Skeletal muscle cell (primary cell): ENCODE measurements at regions not wholly inside any gene's neighbourhood (a gene's known extent, or its start where the extent isn't known, plus 50 kb on each side); places are given as distances from the start of the nearest gene placed in this dataset.

Experiments used
- DNase-seq: peaks from one replicate; pipeline ENCODE4 v3.0.0-alpha.2; 2010; ENCODE audit warnings: low read depth
- H3K4me3 ChIP-seq: 2 replicates; pipeline ENCODE4 v1.5.1; 2011; ENCODE audit warnings: low read depth, mild to moderate bottlenecking, control low read depth, low read length, moderate library complexity

- H3K4me3 ChIP-seq: no peak overlapping the region
- no peak for DNase-seq
Observed at GRCh38 chr7:41051062-41051461, 651.8 kb downstream of the INHBA start.

GRCh38 chr7:41048771-41049170 is 654.1 kb downstream of the INHBA start:
- DNase-seq: no peak
- H3K4me3 ChIP-seq: no peak overlapping the region

GRCh38 chr7:41047789-41048191 is 655.1 kb downstream of the INHBA start:
- no peak overlapping the region for H3K4me3 ChIP-seq
- DNase-seq: peak; percentile 54

- no peak for DNase-seq
- no peak overlapping the region for H3K4me3 ChIP-seq
Observed at GRCh38 chr7:41047211-41047610, 655.7 kb downstream of the INHBA start.

GRCh38 chr7:41046776-41047175 is 656.1 kb downstream of the INHBA start:
- H3K4me3 ChIP-seq: no peak overlapping the region
- DNase-seq: no peak

GRCh38 chr7:41046221-41046761 is 656.6 kb downstream of the INHBA start:
- H3K4me3 ChIP-seq: no peak overlapping the region
- DNase-seq: peak; percentile 64

- H3K4me3 ChIP-seq: no peak overlapping the region
- no peak for DNase-seq
Observed at GRCh38 chr7:41045556-41046123, 657.2 kb downstream of the INHBA start.

- H3K4me3 ChIP-seq: no peak overlapping the region
- no peak for DNase-seq
Observed at GRCh38 chr7:41039981-41040380, 662.9 kb downstream of the INHBA start.

GRCh38 chr7:41039386-41039953 is 663.4 kb downstream of the INHBA start:
- H3K4me3 ChIP-seq: no peak overlapping the region
- no peak for DNase-seq

GRCh38 chr7:41038211-41038610 is 664.7 kb downstream of the INHBA start:
- DNase-seq: no peak
- no peak overlapping the region for H3K4me3 ChIP-seq

- DNase-seq: no peak
- H3K4me3 ChIP-seq: no peak overlapping the region
Observed at GRCh38 chr7:41037691-41038090, 665.2 kb downstream of the INHBA start.

GRCh38 chr7:41035794-41036193 is 667.1 kb downstream of the INHBA start:
- no peak for DNase-seq

GRCh38 chr7:41033500-41033899 is 669.4 kb downstream of the INHBA start:
- no peak overlapping the region for H3K4me3 ChIP-seq
- no peak for DNase-seq

More at GRCh38 chr7:41035794-41036193, 667.1 kb downstream of the INHBA start:
- no peak overlapping the region for H3K4me3 ChIP-seq

GRCh38 chr7:41030673-41031072 is 672.2 kb downstream of the INHBA start:
- H3K4me3 ChIP-seq: no peak overlapping the region
- DNase-seq: no peak

GRCh38 chr7:41029072-41029499 is 673.8 kb downstream of the INHBA start:
- no peak overlapping the region for H3K4me3 ChIP-seq
- DNase-seq: peak; percentile 98

- no peak for DNase-seq
Observed at GRCh38 chr7:41028580-41028979, 674.3 kb downstream of the INHBA start.

GRCh38 chr7:41027428-41028115 is 675.3 kb downstream of the INHBA start:
- peak; percentile 92 for DNase-seq
- H3K4me3 ChIP-seq: no peak overlapping the region

More at GRCh38 chr7:41028580-41028979, 674.3 kb downstream of the INHBA start:
- H3K4me3 ChIP-seq: no peak overlapping the region

- H3K4me3 ChIP-seq: no peak overlapping the region
- DNase-seq: no peak
Observed at GRCh38 chr7:41024126-41024525, 678.8 kb downstream of the INHBA start.

- no peak overlapping the region for H3K4me3 ChIP-seq
Observed at GRCh38 chr7:41020056-41020455, 682.8 kb downstream of the INHBA start.

GRCh38 chr7:41013117-41013516 is 689.8 kb downstream of the INHBA start:
- no peak overlapping the region for H3K4me3 ChIP-seq
- no peak for DNase-seq

More at GRCh38 chr7:41020056-41020455, 682.8 kb downstream of the INHBA start:
- no peak for DNase-seq

- no peak overlapping the region for H3K4me3 ChIP-seq
- no peak for DNase-seq
Observed at GRCh38 chr7:41012041-41012440, 690.8 kb downstream of the INHBA start.
